Natural killer cell (primary cell): ENCODE measurements at regions not wholly inside any gene's neighbourhood (a gene's known extent, or its start where the extent isn't known, plus 50 kb on each side); places are given as distances from the start of the nearest gene placed in this dataset.
A peak's percentile ranks its signal among the peaks of the same experiment; 100 is the strongest.

Source experiments
- ATAC-seq, 3 donors: fragments of 150-1000 bp in 2 of 3; fragments of 200-7000 bp in 1 of 3; cut with Tn5 transposase; 1 replicate in 1 of 3; 2 replicates in 2 of 3; pipeline ENCODE4 v1.10.0; 2021; ENCODE audit warnings: mild to moderate bottlenecking in 2 of 3, moderate library complexity in 2 of 3
- DNase-seq, 2 donors: peaks; one replicate each; pipeline versions ENCODE4 v3.0.0 to v3.0.0-alpha.2; 2013 to 2021; ENCODE audit warnings: mixed read lengths in 1 of 2
- H3K27ac ChIP-seq: one replicate; pipeline ENCODE4 v1.5.1; 2013; ENCODE audit warnings: mild to moderate bottlenecking, low read length
- H3K27me3 ChIP-seq: one replicate; pipeline ENCODE4 v1.6.1; 2013; ENCODE audit warnings: low read length; ENCODE audit not compliant: control insufficient read depth, insufficient read depth
- H3K36me3 ChIP-seq: one replicate; pipeline ENCODE4 v1.6.1; 2013; ENCODE audit warnings: low read length; ENCODE audit not compliant: control insufficient read depth, insufficient read depth
- H3K4me1 ChIP-seq: one replicate; pipeline ENCODE4 v1.6.1; 2013; ENCODE audit warnings: low read length; ENCODE audit not compliant: control insufficient read depth, insufficient read depth
- H3K4me3 ChIP-seq: one replicate; pipeline ENCODE4 v1.5.1; 2013; ENCODE audit warnings: low read length
- H3K9me3 ChIP-seq: one replicate; pipeline ENCODE4 v1.6.1; 2013; ENCODE audit warnings: low read length; ENCODE audit not compliant: control insufficient read depth, insufficient read depth
- H3K27ac Mint-ChIP-seq, 2 donors: one replicate each; pipeline ENCODE4 v1.8.0; 2022; ENCODE audit warnings: mild to moderate bottlenecking in 2 of 2, mixed read lengths in 2 of 2, moderate library complexity in 1 of 2
- H3K27me3 Mint-ChIP-seq, 2 donors: one replicate each; pipeline ENCODE4 v1.8.0; 2022; ENCODE audit warnings: low read depth in 2 of 2, mixed read lengths in 2 of 2
- H3K36me3 Mint-ChIP-seq: one replicate; pipeline ENCODE4 v1.8.0; 2022; ENCODE audit warnings: mixed read lengths
- H3K4me1 Mint-ChIP-seq, 2 donors: one replicate each; pipeline ENCODE4 v1.8.0; 2022; ENCODE audit warnings: mixed read lengths in 2 of 2
- H3K4me3 Mint-ChIP-seq: one replicate; pipeline ENCODE4 v1.8.0; 2022; ENCODE audit warnings: mild to moderate bottlenecking, moderate library complexity, mixed read lengths
- H3K9me3 Mint-ChIP-seq, 2 donors: one replicate each; pipeline ENCODE4 v1.8.0; 2022; ENCODE audit warnings: mixed read lengths in 2 of 2
- WGBS: methylation state at CpG from one replicate; pipeline ENCODE4 v1.1.7; 2013; ENCODE audit warnings: missing lambda C conversion rate; ENCODE audit not compliant: insufficient coverage; 5-methylcytosine and 5-hydroxymethylcytosine counted together
- intact Hi-C: fragments of 100-400 bp; cut with micrococcal nuclease; formaldehyde crosslinking; loops from one replicate; pipeline ENCODE4 v1.14.2; 2022
- TF ChIP-seq, protein P1 (sequence below): fragments of 200-600 bp; IDR thresholded peaks from one replicate; pipeline ENCODE4 v1.8.0; 2022; ENCODE audit warnings: antibody characterized with exemption

DNA sequence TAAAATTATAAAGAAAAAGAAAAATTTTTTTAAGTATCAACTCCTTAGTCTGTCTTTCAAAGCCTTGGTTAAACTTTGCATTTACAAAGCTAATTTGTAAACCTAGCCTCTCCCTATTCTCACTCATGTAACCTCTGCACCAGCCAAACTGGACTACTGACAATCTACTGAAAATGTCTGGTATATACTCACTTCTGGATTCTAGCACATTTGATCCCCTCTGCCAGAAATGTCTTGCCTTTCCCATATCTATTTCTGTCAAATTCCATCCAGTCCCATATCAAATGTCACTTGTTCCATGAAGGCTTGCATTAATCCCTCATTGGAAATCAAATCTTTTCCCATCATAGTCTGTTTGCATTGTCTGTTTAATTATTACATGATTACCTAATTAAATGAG is 105.8 kb upstream of the KLHL13 start:
- peaks cover 0 to 22% of the 10 kb centered on the region in 2 donors for H3K27me3 Mint-ChIP-seq

DNA sequence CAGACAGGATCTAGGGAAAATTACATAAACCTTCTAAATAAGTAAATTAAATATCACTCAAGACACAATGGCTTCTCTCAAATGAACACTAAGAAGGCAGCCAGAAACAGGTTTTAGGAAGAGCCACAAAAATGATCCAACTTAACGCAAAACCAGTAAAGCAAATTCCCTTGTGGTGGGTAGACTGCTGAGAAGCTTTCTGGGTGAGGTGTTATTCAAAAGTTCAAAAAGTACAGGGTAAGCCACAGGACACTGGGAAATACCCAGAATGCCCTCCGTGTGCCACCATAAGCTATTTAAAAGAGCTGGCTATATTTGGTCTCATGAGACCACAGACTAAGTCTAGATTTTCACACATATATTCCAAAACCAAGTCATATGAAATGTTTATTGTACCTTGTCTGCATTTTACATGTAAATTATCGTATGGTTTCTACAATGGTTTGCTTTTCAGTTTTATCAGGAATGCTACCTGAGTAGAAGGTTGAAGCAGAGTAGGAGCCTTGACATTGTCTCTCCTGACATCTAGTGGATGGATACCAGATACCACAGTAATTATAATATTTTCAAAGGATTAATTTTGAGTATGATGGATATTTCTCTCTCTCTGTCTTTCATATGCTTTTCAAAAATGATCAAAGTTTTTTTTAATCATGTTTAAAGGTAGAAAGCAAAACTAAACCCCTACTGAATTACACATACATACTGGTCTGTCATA is 109.3 kb upstream of the KLHL13 start:
- DNase-seq: peak in 1 of 2 donors; percentile 2
- no peaks in the 10 kb centered on the region for H3K9me3 Mint-ChIP-seq
- TF ChIP-seq, protein P1, sequence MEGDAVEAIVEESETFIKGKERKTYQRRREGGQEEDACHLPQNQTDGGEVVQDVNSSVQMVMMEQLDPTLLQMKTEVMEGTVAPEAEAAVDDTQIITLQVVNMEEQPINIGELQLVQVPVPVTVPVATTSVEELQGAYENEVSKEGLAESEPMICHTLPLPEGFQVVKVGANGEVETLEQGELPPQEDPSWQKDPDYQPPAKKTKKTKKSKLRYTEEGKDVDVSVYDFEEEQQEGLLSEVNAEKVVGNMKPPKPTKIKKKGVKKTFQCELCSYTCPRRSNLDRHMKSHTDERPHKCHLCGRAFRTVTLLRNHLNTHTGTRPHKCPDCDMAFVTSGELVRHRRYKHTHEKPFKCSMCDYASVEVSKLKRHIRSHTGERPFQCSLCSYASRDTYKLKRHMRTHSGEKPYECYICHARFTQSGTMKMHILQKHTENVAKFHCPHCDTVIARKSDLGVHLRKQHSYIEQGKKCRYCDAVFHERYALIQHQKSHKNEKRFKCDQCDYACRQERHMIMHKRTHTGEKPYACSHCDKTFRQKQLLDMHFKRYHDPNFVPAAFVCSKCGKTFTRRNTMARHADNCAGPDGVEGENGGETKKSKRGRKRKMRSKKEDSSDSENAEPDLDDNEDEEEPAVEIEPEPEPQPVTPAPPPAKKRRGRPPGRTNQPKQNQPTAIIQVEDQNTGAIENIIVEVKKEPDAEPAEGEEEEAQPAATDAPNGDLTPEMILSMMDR: no peak
- peak in 1 of 3 donors; percentile 38 for ATAC-seq
- Histone ChIP-seq H3K27me3 (no peaks in the 10 kb centered on the region), H3K9me3 (no peaks in the 10 kb centered on the region), H3K36me3 (no peaks in the 10 kb centered on the region), H3K27ac (no peak overlapping the region), H3K4me1 (no peaks in the 10 kb centered on the region), H3K4me3 (no peak overlapping the region)
- no peak overlapping the region for H3K27ac Mint-ChIP-seq
- H3K4me1 Mint-ChIP-seq: no peaks in the 10 kb centered on the region
- no peaks in the 10 kb centered on the region for H3K36me3 Mint-ChIP-seq
- intact Hi-C loops: no loop called here
- peaks cover 0 to 23% of the 10 kb centered on the region in 2 donors for H3K27me3 Mint-ChIP-seq
- no peak overlapping the region for H3K4me3 Mint-ChIP-seq
- 41% methylated on average over 2 of the region's 3 CpGs for WGBS

More for the DNA sequence above, 105.8 kb upstream of the KLHL13 start:
- H3K27me3 ChIP-seq: no peaks in the 10 kb centered on the region
- Mint-ChIP-seq H3K36me3 (no peaks in the 10 kb centered on the region), H3K9me3 (no peaks in the 10 kb centered on the region), H3K27ac (no peak overlapping the region), H3K4me1 (no peaks in the 10 kb centered on the region), H3K4me3 (no peak overlapping the region)
- H3K4me3 ChIP-seq: no peak overlapping the region
- no peaks in the 10 kb centered on the region for H3K4me1 ChIP-seq
- no peaks in the 10 kb centered on the region for H3K9me3 ChIP-seq
- TF ChIP-seq, protein P1: no peak
- H3K36me3 ChIP-seq: no peaks in the 10 kb centered on the region
- DNase-seq (no peak), ATAC-seq (no peak)
- intact Hi-C loops: no loop called here
- no peak overlapping the region for H3K27ac ChIP-seq

GRCh38 chrX:118228041-118228440 is 111.4 kb upstream of the KLHL13 start:
- TF ChIP-seq, protein P1: no peak
- H3K4me3 Mint-ChIP-seq: no peak overlapping the region
- WGBS: 85% methylated on average over 2 of the region's 4 CpGs
- Histone ChIP-seq H3K9me3 (no peaks in the 10 kb centered on the region), H3K4me1 (no peaks in the 10 kb centered on the region), H3K4me3 (no peak overlapping the region), H3K36me3 (no peaks in the 10 kb centered on the region), H3K27me3 (no peaks in the 10 kb centered on the region), H3K27ac (no peak overlapping the region)
- DNase-seq (no peak), ATAC-seq (no peak)
- no peaks in the 10 kb centered on the region for H3K9me3 Mint-ChIP-seq
- no peaks in the 10 kb centered on the region for H3K4me1 Mint-ChIP-seq
- intact Hi-C loops: no loop called here
- no peaks in the 10 kb centered on the region for H3K36me3 Mint-ChIP-seq
- peaks cover 2 to 22% of the 10 kb centered on the region in 2 donors for H3K27me3 Mint-ChIP-seq
- no peak overlapping the region for H3K27ac Mint-ChIP-seq

- 92% methylated on average over 1 of the region's 1 CpG for WGBS
- Mint-ChIP-seq H3K9me3 (no peaks in the 10 kb centered on the region), H3K27ac (no peak overlapping the region), H3K4me3 (no peak overlapping the region), H3K36me3 (no peaks in the 10 kb centered on the region), H3K27me3 (peaks cover 2 to 23% of the 10 kb centered on the region in 2 donors), H3K4me1 (no peaks in the 10 kb centered on the region)
- no peak overlapping the region for H3K4me3 ChIP-seq
- H3K27ac ChIP-seq: no peak overlapping the region
- no peak for ATAC-seq
- DNase-seq: no peak
- no peaks in the 10 kb centered on the region for H3K4me1 ChIP-seq
- no peaks in the 10 kb centered on the region for H3K9me3 ChIP-seq
- H3K36me3 ChIP-seq: no peaks in the 10 kb centered on the region
- H3K27me3 ChIP-seq: no peaks in the 10 kb centered on the region
- TF ChIP-seq, protein P1: no peak
- intact Hi-C loops: no loop called here
Observed at GRCh38 chrX:118228456-118228855, 111.8 kb upstream of the KLHL13 start.
